CD4-positive, alpha-beta T cell (primary cell): ENCODE measurements at regions not wholly inside any gene's neighbourhood (a gene's known extent, or its start where the extent isn't known, plus 50 kb on each side); places are given as distances from the start of the nearest gene placed in this dataset.

Experiments
- ATAC-seq: fragments of 200-7000 bp; cut with Tn5 transposase; one replicate; pipeline ENCODE4 v1.10.0; 2022; ENCODE audit warnings: mild to moderate bottlenecking; ENCODE audit not compliant: poor library complexity
- CTCF ChIA-PET: fragments of 350-600 bp; sonication (Branson Sonifier 250); formaldehyde crosslinking; loops from one replicate; lab custom pipeline; 2021; ENCODE audit warnings: antibody characterized with exemption, inconsistent platforms; lab: Charles Lee
- POLR2A ChIA-PET: fragments of 350-600 bp; sonication (Branson Sonifier 250); formaldehyde crosslinking; loops from one replicate; lab custom pipeline; 2021; ENCODE audit warnings: antibody characterized with exemption, inconsistent platforms; lab: Charles Lee
- DNase-seq, 14 experiments: peaks; one replicate each; pipeline ENCODE4 v3.0.0-alpha.2; 2013 to 2020; ENCODE audit warnings: mixed read lengths in 2 of 14
- H3K27ac ChIP-seq, 2 donors: one replicate each; pipeline versions ENCODE4 v1.5.1 to v1.7.0; 2013; ENCODE audit warnings: low read length in 2 of 2, low read depth in 1 of 2, mild to moderate bottlenecking in 1 of 2
- H3K27me3 ChIP-seq, 2 experiments: 1 replicate in 1 of 2; 2 replicates in 1 of 2; pipeline versions ENCODE4 v1.6.1 to v1.7.0; 2013; ENCODE audit warnings: low read length in 2 of 2, control low read depth in 1 of 2, mild to moderate bottlenecking in 1 of 2, moderate library complexity in 1 of 2; ENCODE audit not compliant: insufficient read depth in 2 of 2, control insufficient read depth in 1 of 2
- H3K36me3 ChIP-seq: one replicate; pipeline ENCODE4 v1.6.1; 2013; ENCODE audit warnings: low read length, control low read depth; ENCODE audit not compliant: insufficient read depth
- H3K4me1 ChIP-seq: one replicate; pipeline ENCODE4 v1.6.1; 2013; ENCODE audit warnings: low read length, control low read depth; ENCODE audit not compliant: insufficient read depth
- H3K4me3 ChIP-seq: one replicate; pipeline ENCODE4 v1.5.1; 2013; ENCODE audit warnings: mild to moderate bottlenecking, low read length, moderate library complexity
- H3K9me3 ChIP-seq, 2 experiments: 1 replicate in 1 of 2; 2 replicates in 1 of 2; pipeline versions ENCODE4 v1.6.1 to v1.7.0; 2013; ENCODE audit warnings: low read length in 2 of 2, mild to moderate bottlenecking in 2 of 2, control low read depth in 1 of 2, moderate library complexity in 1 of 2; ENCODE audit not compliant: control insufficient read depth in 1 of 2, insufficient read depth in 1 of 2
- H3K27ac Mint-ChIP-seq: one replicate; pipeline ENCODE4 v1.8.0; 2020; ENCODE audit warnings: mixed read lengths
- H3K27me3 Mint-ChIP-seq: one replicate; pipeline ENCODE4 v1.8.0; 2021; ENCODE audit warnings: mixed read lengths
- H3K36me3 Mint-ChIP-seq: one replicate; pipeline ENCODE4 v1.8.0; 2021; ENCODE audit warnings: low read depth, mixed read lengths
- H3K4me1 Mint-ChIP-seq: one replicate; pipeline ENCODE4 v1.8.0; 2021; ENCODE audit warnings: low read depth, mixed read lengths
- H3K4me3 Mint-ChIP-seq: one replicate; pipeline ENCODE4 v1.8.0; 2020; ENCODE audit warnings: mild to moderate bottlenecking, mixed read lengths
- H3K9me3 Mint-ChIP-seq: one replicate; pipeline ENCODE4 v1.8.0; 2020; ENCODE audit warnings: mixed read lengths
- CTCF ChIP-seq: fragments of 200-600 bp; IDR thresholded peaks from one replicate; pipeline ENCODE4 v1.8.0; 2022; ENCODE audit warnings: antibody characterized with exemption, mild to moderate bottlenecking
- intact Hi-C, 2 experiments: fragments of 100-400 bp; cut with DNase I in 1 of 2; cut with micrococcal nuclease in 1 of 2; formaldehyde crosslinking; loops; one replicate each; pipeline versions ENCODE4 v1.15.1 to v1.9.0; 2023 to 2025; cut with DNase I, micrococcal nuclease

GRCh38 chr18:60905699-60906098 lies 427.5 kb upstream of the CDH20 start:
- Histone ChIP-seq H3K4me3 (no peak overlapping the region), H3K27ac (no peak overlapping the region), H3K36me3 (no peaks in the 10 kb centered on the region), H3K9me3 (peaks cover 0 to 1% of the 10 kb centered on the region in 2 experiments), H3K4me1 (no peaks in the 10 kb centered on the region), H3K27me3 (no peaks in the 10 kb centered on the region)
- ATAC-seq (no peak), DNase-seq (no peak)
- CTCF ChIA-PET: no interaction called here
- TF ChIP-seq CTCF: no peak
- Mint-ChIP-seq H3K4me1 (no peaks in the 10 kb centered on the region), H3K36me3 (no peaks in the 10 kb centered on the region), H3K4me3 (no peak overlapping the region), H3K27ac (no peak overlapping the region), H3K9me3 (peaks cover 3% of the 10 kb centered on the region), H3K27me3 (no peaks in the 10 kb centered on the region)
- intact Hi-C loops: no loop called here
- POLR2A ChIA-PET: no interaction called here

- TF ChIP-seq CTCF: no peak
- Histone ChIP-seq H3K27ac (no peak overlapping the region), H3K4me3 (no peak overlapping the region), H3K27me3 (no peaks in the 10 kb centered on the region), H3K4me1 (no peaks in the 10 kb centered on the region), H3K36me3 (no peaks in the 10 kb centered on the region), H3K9me3 (peaks cover 0 to 4% of the 10 kb centered on the region in 2 experiments)
- intact Hi-C loops: no loop called here
- no peak overlapping the region for H3K27ac Mint-ChIP-seq
- CTCF ChIA-PET: no interaction called here
- H3K9me3 Mint-ChIP-seq: peaks cover 2% of the 10 kb centered on the region
- no peak overlapping the region for H3K4me3 Mint-ChIP-seq
- POLR2A ChIA-PET: no interaction called here
- H3K27me3 Mint-ChIP-seq: no peaks in the 10 kb centered on the region
- DNase-seq: no peak
- ATAC-seq: no peak
- H3K36me3 Mint-ChIP-seq: no peaks in the 10 kb centered on the region
- H3K4me1 Mint-ChIP-seq: no peaks in the 10 kb centered on the region
Observed at GRCh38 chr18:60910534-60910933, 422.7 kb upstream of the CDH20 start.

GRCh38 chr18:60911504-60911903 lies 421.7 kb upstream of the CDH20 start:
- Histone ChIP-seq H3K27me3 (no peaks in the 10 kb centered on the region), H3K4me1 (no peaks in the 10 kb centered on the region), H3K27ac (no peak overlapping the region), H3K9me3 (peaks cover 0 to 4% of the 10 kb centered on the region in 2 experiments), H3K4me3 (no peak overlapping the region), H3K36me3 (no peaks in the 10 kb centered on the region)
- Mint-ChIP-seq H3K27ac (no peak overlapping the region), H3K9me3 (peaks cover 2% of the 10 kb centered on the region), H3K27me3 (no peaks in the 10 kb centered on the region), H3K36me3 (no peaks in the 10 kb centered on the region), H3K4me1 (no peaks in the 10 kb centered on the region), H3K4me3 (no peak overlapping the region)
- CTCF ChIA-PET: no interaction called here
- POLR2A ChIA-PET: no interaction called here
- ATAC-seq (no peak), DNase-seq (no peak)
- intact Hi-C loops: no loop called here
- TF ChIP-seq CTCF: no peak
